Ramos (cell line): ENCODE measurements at regions not wholly inside any gene's neighbourhood (a gene's known extent, or its start where the extent isn't known, plus 50 kb on each side); places are given as distances from the start of the nearest gene placed in this dataset.
"Not testable (repeated sequence)": the region's sequence is repeated elsewhere in the genome, so short reads cannot be mapped to it uniquely, and the experiment has no call there.

Source experiments
- in situ Hi-C: fragments of 300-500 bp; cut with MboI; formaldehyde crosslinking; loops from one replicate; pipeline ENCODE4 v1.14.3; 2022; ENCODE audit warnings: low sequenced_read_pairs; ENCODE audit not compliant: unreplicated experiment

DNA sequence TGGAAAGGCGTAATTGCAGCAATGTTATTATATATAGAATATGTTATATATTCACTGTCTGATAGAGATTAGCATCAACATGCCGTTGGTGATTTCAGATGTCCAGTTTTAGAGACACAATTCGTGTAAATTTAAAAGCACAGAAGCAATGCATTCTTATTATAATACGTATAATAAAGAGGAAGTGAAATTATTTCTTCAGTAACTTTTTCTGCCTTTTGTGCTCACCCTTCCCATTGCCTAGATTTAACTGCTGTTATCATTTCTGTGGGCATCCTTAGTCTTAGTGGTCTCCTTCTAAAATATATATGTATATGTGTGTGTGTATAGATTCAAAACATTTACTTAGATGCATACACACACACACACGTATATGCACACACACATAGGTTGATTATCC, 592.5 kb upstream of the GOLIM4 start:
- in situ Hi-C loops: no loop called here

DNA sequence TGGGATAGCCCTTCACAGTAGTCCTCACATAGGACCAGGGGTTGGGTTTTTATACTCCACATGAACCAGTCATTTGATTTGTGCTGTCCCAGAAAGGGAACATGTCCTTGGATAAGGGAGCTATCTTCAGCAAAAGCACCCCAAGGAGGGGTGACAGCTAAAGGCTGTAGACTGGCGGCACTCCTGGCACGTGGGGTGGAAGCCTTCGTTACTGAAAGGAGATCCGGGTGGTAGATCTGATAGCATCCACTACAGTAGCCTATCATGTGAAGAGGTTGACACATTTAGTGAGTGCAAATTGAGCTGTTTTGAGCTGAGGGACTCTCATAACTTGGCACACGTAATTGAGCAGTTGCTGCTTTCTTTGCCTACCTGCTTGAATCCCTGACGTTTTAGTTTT, 588.8 kb upstream of the GOLIM4 start:
- in situ Hi-C loops: no loop called here

DNA sequence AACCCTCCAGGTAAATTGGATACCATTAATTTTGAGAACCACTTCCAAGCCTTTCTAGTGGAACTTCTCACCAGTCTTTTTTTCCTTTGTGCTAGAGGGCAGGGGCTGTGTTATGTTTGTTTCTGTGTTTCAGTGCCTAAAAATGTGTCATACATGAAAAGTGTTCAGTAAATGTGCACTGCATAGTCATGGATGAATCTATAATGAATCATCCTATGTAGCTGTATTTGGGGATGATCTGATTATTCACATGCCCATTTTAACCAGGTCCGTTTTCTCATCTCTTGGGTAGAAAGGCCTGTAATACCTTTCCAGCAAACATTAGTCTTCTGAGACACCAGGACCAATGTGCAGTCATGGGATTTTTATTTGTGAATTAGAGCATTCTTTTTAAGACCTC, 583.0 kb upstream of the GOLIM4 start:
- in situ Hi-C loops: no loop called here

- in situ Hi-C loops: no loop called here
These were observed 575.4 kb upstream of the GOLIM4 start for GRCh38 chr3:168671091-168671490.

GRCh38 chr3:168660879-168661657, 565.3 kb upstream of the GOLIM4 start:
- in situ Hi-C loops: not testable (repeated sequence)

DNA sequence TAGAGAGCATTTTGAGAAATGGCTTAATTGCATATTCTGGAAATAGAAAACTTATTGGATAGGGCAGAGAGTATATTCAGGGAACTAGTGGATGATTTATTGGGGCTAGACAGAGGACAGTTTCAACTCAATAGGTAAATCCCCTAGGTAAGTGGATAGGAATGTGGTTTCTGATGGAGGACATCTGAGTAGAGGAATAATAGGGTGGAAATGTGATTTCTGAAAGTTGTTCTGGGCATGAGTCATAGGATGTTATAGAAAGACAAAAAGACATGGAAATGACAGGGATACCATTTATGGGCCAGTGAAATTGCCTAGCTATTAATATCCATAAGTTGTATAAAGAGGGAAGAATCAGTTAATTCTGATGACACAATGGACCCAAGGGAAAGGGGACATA, 563.3 kb upstream of the GOLIM4 start:
- in situ Hi-C loops: no loop called here

DNA sequence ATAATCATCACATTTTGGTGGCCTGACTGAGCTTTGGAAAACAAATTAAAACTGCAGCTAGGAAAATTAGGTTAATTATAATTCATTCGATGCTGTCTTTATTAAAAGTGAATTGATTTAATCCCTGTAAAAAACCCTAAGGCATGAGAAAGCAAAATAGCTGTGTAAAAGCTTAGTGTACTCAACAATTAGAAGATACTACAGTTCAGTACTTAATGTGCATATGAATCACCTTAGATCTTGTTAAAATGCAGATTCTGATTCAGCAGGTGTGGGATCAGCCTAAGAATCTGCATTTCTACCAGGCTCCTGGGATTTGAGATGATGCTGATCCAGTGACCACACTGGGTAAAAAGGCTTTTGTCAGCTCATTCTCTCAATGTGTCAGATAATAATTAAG, 559.9 kb upstream of the GOLIM4 start:
- in situ Hi-C loops: no loop called here

GRCh38 chr3:168654700-168655099, 559.0 kb upstream of the GOLIM4 start:
- in situ Hi-C loops: no loop called here

DNA sequence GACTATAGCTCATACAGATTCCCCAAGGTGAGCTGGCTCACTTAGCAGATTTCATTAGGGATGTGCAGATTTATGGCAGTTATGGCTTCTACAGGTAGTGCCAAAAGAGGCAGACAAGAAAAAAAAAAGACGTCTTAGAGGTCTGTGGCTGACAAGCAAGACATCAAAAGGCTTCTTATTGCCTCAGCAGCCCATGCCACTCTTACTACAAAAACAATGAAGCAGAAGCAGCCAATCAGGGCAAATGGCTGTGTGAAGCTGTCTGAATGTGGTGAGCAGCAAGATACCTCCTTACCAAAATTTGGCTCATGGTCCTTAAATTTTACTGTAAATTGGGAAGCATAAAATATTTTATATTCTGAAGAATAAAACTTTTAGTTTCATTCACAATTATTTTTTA, 557.5 kb upstream of the GOLIM4 start:
- in situ Hi-C loops: no loop called here

DNA sequence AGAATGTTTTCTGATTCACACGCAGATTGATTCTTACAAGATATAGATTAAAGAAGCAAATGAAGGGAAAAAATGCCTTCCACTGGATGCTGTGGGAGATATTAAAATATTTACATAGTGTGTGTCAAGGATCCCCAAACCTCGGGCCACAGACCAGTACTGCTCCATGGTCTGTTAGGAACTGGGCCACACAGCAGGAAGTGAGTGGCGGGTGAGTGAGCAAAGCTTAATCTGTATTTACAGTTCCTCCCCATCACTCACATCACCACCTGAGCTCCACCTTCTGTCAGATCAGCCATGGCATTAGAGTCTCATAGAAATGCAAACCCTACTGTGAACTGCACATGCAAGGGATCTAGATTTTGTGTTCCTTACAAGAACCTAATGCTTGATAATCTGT, 552.6 kb upstream of the GOLIM4 start:
- in situ Hi-C loops: no loop called here

GRCh38 chr3:168647582-168647981, 551.9 kb upstream of the GOLIM4 start:
- in situ Hi-C loops: no loop called here

DNA sequence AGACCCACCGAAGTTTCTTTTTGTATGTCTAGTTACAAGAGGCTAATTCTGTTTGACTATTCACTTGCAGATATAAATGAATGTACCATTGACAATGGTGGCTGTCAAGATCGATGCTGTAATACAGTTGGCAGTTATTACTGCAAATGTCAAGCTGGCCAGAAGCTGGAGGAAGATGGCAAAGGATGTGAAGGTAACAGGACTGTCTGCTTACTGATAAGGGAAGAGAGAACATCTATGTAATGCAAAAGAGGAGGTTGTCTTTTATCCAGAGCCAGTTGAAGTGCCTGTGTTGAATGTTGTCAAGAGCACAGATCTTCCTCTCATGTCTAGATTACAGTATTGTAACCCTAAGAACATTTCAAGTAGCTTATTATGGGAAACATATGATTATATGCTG, 549.5 kb upstream of the GOLIM4 start:
- in situ Hi-C loops: no loop called here

- in situ Hi-C loops: no loop called here
These were observed 532.8 kb upstream of the GOLIM4 start for GRCh38 chr3:168628549-168628948.

GRCh38 chr3:168625477-168625876, 529.8 kb upstream of the GOLIM4 start:
- in situ Hi-C loops: no loop called here

DNA sequence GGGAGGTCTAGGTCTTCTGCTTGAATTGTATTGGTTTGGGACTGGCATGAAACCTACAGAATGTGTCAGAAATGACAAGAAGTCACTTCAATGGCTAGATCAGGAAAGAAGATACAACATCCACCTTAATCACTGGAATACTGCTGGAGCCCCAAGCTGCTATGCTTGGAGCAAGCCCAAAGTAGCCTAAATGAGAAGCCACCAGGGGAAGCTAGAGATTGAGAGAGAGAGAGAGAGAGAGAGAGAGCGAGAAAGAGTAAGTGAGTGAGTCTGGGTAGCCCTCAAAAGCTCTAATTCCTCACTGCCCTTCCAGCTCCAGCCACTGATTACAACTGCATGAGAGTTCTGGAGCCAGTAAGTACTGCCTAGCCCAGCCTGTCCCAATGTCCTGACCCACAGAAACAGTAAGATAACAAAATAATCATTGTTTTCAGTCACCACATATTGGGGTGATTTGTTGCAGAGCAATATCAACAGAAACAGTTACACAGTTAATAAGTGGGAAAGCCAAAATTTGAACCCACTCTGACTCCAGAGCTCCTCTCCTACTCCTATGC, 529.2 kb upstream of the GOLIM4 start:
- in situ Hi-C loops: no loop called here

DNA sequence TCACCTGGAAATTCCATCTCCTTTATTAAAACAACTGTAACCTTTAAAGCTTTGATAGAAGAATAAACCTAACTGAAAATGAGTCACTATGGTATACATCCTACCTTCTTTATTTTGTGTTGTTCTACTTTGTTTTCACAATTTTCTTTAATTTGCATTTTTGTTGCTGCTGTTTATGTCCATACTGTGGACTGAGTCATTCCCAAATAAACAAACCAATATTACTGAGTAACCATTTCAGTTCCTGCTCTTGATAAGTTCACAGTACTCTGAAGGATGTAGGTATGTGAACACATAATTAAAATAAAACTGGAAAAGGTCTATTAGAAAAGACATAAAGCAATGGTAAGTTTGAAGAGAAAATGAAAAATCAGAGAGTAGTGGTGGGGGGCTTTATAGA, 528.5 kb upstream of the GOLIM4 start:
- in situ Hi-C loops: no loop called here

- in situ Hi-C loops: no loop called here
These were observed 527.1 kb upstream of the GOLIM4 start for GRCh38 chr3:168622795-168623194.

DNA sequence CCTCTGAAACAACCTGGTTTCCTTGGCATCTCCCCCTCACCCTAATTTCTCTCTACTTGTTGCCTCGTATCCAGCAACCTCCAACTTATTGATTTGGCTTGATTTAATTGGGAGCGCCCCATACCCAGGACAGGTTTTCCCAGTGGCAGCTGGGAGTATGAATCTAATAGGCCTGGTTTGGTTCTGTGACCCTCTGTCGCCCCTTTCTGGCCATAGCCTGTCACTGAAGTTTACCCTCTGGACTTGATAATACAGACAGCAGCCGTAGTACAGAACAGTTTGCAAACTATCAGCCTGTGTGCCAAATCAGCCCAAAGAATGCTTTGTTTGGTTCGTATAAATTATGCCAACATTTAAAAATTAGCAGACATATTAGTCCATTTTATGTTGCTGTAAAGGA, 525.1 kb upstream of the GOLIM4 start:
- in situ Hi-C loops: no loop called here

GRCh38 chr3:168618827-168619470, 523.2 kb upstream of the GOLIM4 start:
- in situ Hi-C loops: no loop called here

- in situ Hi-C loops: no loop called here
These were observed 521.9 kb upstream of the GOLIM4 start for GRCh38 chr3:168617658-168618057.

DNA sequence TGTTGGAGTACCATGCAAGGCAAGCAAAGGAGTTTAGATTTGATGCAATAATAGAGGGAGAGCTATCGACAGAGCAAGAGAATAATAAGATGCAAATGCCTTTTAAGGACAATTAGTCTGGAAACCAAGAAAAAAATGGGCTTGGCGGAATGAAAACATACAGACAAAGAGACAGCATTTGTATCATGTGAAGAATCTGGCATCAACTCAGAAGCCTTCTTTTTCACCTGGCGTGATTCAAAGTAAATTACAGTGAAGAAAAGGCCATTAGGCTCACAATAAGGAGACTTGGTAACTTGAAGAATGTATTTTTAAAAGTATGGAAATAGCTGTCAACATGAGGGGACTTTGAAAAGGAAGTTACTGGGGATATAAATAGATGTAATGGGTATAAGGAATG, 521.2 kb upstream of the GOLIM4 start:
- in situ Hi-C loops: no loop called here
